ENCODE measurements at regions not wholly inside any gene's neighbourhood (a gene's known extent, or its start where the extent isn't known, plus 50 kb on each side); places are given as distances from the start of the nearest gene placed in this dataset.

GRCh38 chr1:115419571-115419970 is 81.5 kb upstream of the NGF start:
- POLR2A ChIA-PET = no interaction called here
- CTCF ChIA-PET = no interaction called here
- Mint-ChIP-seq H3K27ac (ENCODE audit: unreplicated experiment) (no peak overlapping the region), H3K36me3 (ENCODE audit: insufficient read depth, unreplicated experiment) (no peaks in the 10 kb centered on the region), H3K4me1 (ENCODE audit: low read depth, unreplicated experiment) (no peaks in the 10 kb centered on the region), H3K4me3 (ENCODE audit: unreplicated experiment) (no peak overlapping the region), H3K9me3 (ENCODE audit: unreplicated experiment) (no peaks in the 10 kb centered on the region), H3K27me3 (ENCODE audit: insufficient read depth, unreplicated experiment) (no peaks in the 10 kb centered on the region)
- BruUV-seq (replicated peaks) = no TSS peak
- no peaks in the 10 kb centered on the region for H3K27me3 ChIP-seq (replicated peaks; ENCODE audit: control insufficient read depth, insufficient read depth, low read length)
- intact Hi-C loops (cut with micrococcal nuclease; ENCODE audit: unreplicated experiment) = no loop called here
- no peaks in the 10 kb centered on the region for H3K36me3 ChIP-seq (ENCODE audit: control insufficient read depth, insufficient read depth, low read length)
- no peak for TF ChIP-seq CTCF (IDR thresholded peaks at IDR 0.05; ENCODE audit: insufficient read depth in 1 of 2, low read depth in 1 of 2, low read length in 1 of 2, severe bottlenecking in 1 of 2, unreplicated experiment in 1 of 2)
- no peak for DNase-seq
- no peak overlapping the region for H3K4me3 ChIP-seq (ENCODE audit: low read depth, low read length)
- H3K9me3 ChIP-seq = no peaks in the 10 kb centered on the region
- no peaks in the 10 kb centered on the region for H3K4me1 ChIP-seq

- ChIA-PET POLR2A (no interaction called here), CTCF (no interaction called here)
- Mint-ChIP-seq H3K27ac (ENCODE audit: unreplicated experiment) (no peak overlapping the region), H3K4me1 (ENCODE audit: low read depth, unreplicated experiment) (peaks cover 16% of the 10 kb centered on the region), H3K36me3 (ENCODE audit: insufficient read depth, unreplicated experiment) (peaks cover 6% of the 10 kb centered on the region), H3K27me3 (ENCODE audit: insufficient read depth, unreplicated experiment) (no peaks in the 10 kb centered on the region), H3K9me3 (ENCODE audit: unreplicated experiment) (no peaks in the 10 kb centered on the region), H3K4me3 (ENCODE audit: unreplicated experiment) (no peak overlapping the region)
- Histone ChIP-seq H3K36me3 (ENCODE audit: control insufficient read depth, insufficient read depth, low read length) (no peaks in the 10 kb centered on the region), H3K4me3 (ENCODE audit: low read depth, low read length) (no peak overlapping the region), H3K9me3 (no peaks in the 10 kb centered on the region), H3K4me1 (no peaks in the 10 kb centered on the region), H3K27me3 (replicated peaks; ENCODE audit: control insufficient read depth, insufficient read depth, low read length) (no peaks in the 10 kb centered on the region)
- no peak for TF ChIP-seq CTCF (IDR thresholded peaks at IDR 0.05; ENCODE audit: insufficient read depth in 1 of 2, low read depth in 1 of 2, low read length in 1 of 2, severe bottlenecking in 1 of 2, unreplicated experiment in 1 of 2)
- BruUV-seq (replicated peaks) = no TSS peak
- DNase-seq = no peak
- intact Hi-C loops (cut with micrococcal nuclease; ENCODE audit: unreplicated experiment) = no loop called here
Measured at GRCh38 chr1:115413621-115414020, 75.6 kb upstream of the NGF start.

- Mint-ChIP-seq H3K4me1 (ENCODE audit: low read depth, unreplicated experiment) (peaks cover 16% of the 10 kb centered on the region), H3K36me3 (ENCODE audit: insufficient read depth, unreplicated experiment) (peaks cover 6% of the 10 kb centered on the region), H3K27ac (ENCODE audit: unreplicated experiment) (no peak overlapping the region), H3K27me3 (ENCODE audit: insufficient read depth, unreplicated experiment) (no peaks in the 10 kb centered on the region), H3K4me3 (ENCODE audit: unreplicated experiment) (no peak overlapping the region), H3K9me3 (ENCODE audit: unreplicated experiment) (no peaks in the 10 kb centered on the region)
- no peak overlapping the region for H3K4me3 ChIP-seq (ENCODE audit: low read depth, low read length)
- CTCF ChIA-PET = no interaction called here
- TF ChIP-seq CTCF (IDR thresholded peaks at IDR 0.05; ENCODE audit: insufficient read depth in 1 of 2, low read depth in 1 of 2, low read length in 1 of 2, severe bottlenecking in 1 of 2, unreplicated experiment in 1 of 2) = no peak
- POLR2A ChIA-PET = no interaction called here
- no TSS peak for BruUV-seq (replicated peaks)
- no peak for DNase-seq
- no peaks in the 10 kb centered on the region for H3K36me3 ChIP-seq (ENCODE audit: control insufficient read depth, insufficient read depth, low read length)
- intact Hi-C loops (cut with micrococcal nuclease; ENCODE audit: unreplicated experiment) = no loop called here
- H3K27me3 ChIP-seq (replicated peaks; ENCODE audit: control insufficient read depth, insufficient read depth, low read length) = no peaks in the 10 kb centered on the region
- H3K9me3 ChIP-seq = no peaks in the 10 kb centered on the region
- no peaks in the 10 kb centered on the region for H3K4me1 ChIP-seq
Measured at GRCh38 chr1:115413208-115413607, 75.2 kb upstream of the NGF start.

Data from Caco-2 (cell line).